ENCODE measurements at regions not wholly inside any gene's neighbourhood (a gene's known extent, or its start where the extent isn't known, plus 50 kb on each side); places are given as distances from the start of the nearest gene placed in this dataset.

DNA sequence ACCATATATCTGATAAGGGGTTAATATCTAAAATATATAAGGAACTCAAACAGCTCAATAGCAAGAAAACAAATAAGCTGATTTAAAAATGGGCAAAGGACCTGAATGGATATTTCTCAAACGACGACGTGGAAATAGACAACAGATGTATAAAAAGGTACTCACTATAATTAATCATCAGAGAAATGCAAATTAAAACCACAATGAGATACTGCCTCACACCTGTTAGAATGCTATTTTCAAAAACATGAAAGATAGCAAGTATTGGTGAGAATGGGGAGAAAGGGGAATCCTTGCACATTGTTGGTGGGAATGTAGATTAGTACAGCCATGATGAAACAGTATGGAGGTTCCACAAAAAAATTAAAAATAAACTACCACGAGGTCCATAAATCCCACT lies 163.2 kb downstream of the DKK1 start:
- no peak overlapping the region for H2BK120ac ChIP-seq (ENCODE audit: low read depth, low read length)
- dilution Hi-C loops (cut with HindIII; ENCODE audit: low sequenced_read_pairs, unreplicated experiment): no loop called here

More for the DNA sequence above, 163.2 kb downstream of the DKK1 start:
- Histone ChIP-seq H2BK15ac (ENCODE audit: low read depth, low read length) (no peak overlapping the region), H3K4ac (ENCODE audit: low read depth, low read length) (no peak overlapping the region), H2AFZ (replicated peaks; ENCODE audit: low read length, poor library complexity) (no peak overlapping the region), H4K91ac (ENCODE audit: insufficient read depth, low read depth, low read length) (no peak overlapping the region), H3K9ac (ENCODE audit: low read depth, low read length) (no peak overlapping the region), H3K27me3 (ENCODE audit: control insufficient read depth, insufficient read depth, low read length) (no peaks in the 10 kb centered on the region), H3K27ac (ENCODE audit: insufficient read depth, low read length) (no peak overlapping the region), H3K9me1 (ENCODE audit: insufficient read depth, low read length) (no peaks in the 10 kb centered on the region), H2AK5ac (ENCODE audit: low read depth, low read length) (no peak overlapping the region), H3K4me1 (ENCODE audit: control insufficient read depth, insufficient read depth, low read length) (no peaks in the 10 kb centered on the region), H2AK9ac (replicated peaks; ENCODE audit: low read depth, low read length, poor library complexity) (no peak overlapping the region), H3K18ac (ENCODE audit: low read depth, low read length) (no peak overlapping the region), H4K5ac (ENCODE audit: low read depth, low read length) (no peak overlapping the region), H3K9me3 (ENCODE audit: control insufficient read depth, insufficient read depth, low read length) (no peaks in the 10 kb centered on the region), H3K56ac (ENCODE audit: extremely low read depth, insufficient read depth, low read length) (no peak overlapping the region), H2BK20ac (ENCODE audit: low read depth, low read length) (no peak overlapping the region), H3K4me2 (ENCODE audit: low read depth, low read length) (no peak overlapping the region), H4K8ac (ENCODE audit: low read depth in 2 of 2, low read length in 2 of 2) (no peak overlapping the region), H2BK5ac (ENCODE audit: low read depth, low read length, poor library complexity, severe bottlenecking) (no peak overlapping the region), H3K14ac (replicated peaks; ENCODE audit: low read depth, low read length) (no peak overlapping the region), H3K4me3 (ENCODE audit: insufficient read depth, low read depth, low read length) (no peak overlapping the region), H3K36me3 (ENCODE audit: control insufficient read depth, insufficient read depth, low read length) (no peaks in the 10 kb centered on the region), H3K23ac (ENCODE audit: low read depth, low read length) (no peak overlapping the region), H4K20me1 (ENCODE audit: insufficient read depth, low read length) (no peaks in the 10 kb centered on the region), H3K79me1 (ENCODE audit: low read depth in 1 of 2, low read length in 2 of 2) (no peaks in the 10 kb centered on the region)
- in situ Hi-C loops (cut with MboI; ENCODE audit: low sequenced_read_pairs) (no loop called here), intact Hi-C loops (cut with micrococcal nuclease) (no loop called here)
- BruUV-seq (replicated peaks): no TSS peak
- DNase-seq (no peak), ATAC-seq (ENCODE audit: low read depth) (no peak)
- TF ChIP-seq, protein P1, sequence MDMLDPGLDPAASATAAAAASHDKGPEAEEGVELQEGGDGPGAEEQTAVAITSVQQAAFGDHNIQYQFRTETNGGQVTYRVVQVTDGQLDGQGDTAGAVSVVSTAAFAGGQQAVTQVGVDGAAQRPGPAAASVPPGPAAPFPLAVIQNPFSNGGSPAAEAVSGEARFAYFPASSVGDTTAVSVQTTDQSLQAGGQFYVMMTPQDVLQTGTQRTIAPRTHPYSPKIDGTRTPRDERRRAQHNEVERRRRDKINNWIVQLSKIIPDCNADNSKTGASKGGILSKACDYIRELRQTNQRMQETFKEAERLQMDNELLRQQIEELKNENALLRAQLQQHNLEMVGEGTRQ (IDR thresholded peaks at IDR 0.05; ENCODE audit: low read depth, low read length): no peak
- TF ChIP-seq FOS (IDR thresholded peaks at IDR 0.05; ENCODE audit: low read depth, low read length) (no peak), CEBPB (IDR thresholded peaks at IDR 0.05; ENCODE audit: low read depth, low read length) (no peak), RAD21 (IDR thresholded peaks at IDR 0.05; ENCODE audit: low read length) (no peak), NFE2L2 (IDR thresholded peaks at IDR 0.05; ENCODE audit: low read depth, low read length) (no peak), RFX5 (IDR thresholded peaks at IDR 0.05; ENCODE audit: low read depth, low read length) (no peak), RCOR1 (IDR thresholded peaks at IDR 0.05; ENCODE audit: insufficient replicate concordance, low read length) (no peak), SMC3 (IDR thresholded peaks at IDR 0.05; ENCODE audit: low read depth, low read length) (no peak), BHLHE40 (IDR thresholded peaks at IDR 0.05; ENCODE audit: low read depth, low read length) (no peak), CHD1 (IDR thresholded peaks at IDR 0.05; ENCODE audit: low read depth, low read length) (no peak), MAFK (IDR thresholded peaks at IDR 0.05; ENCODE audit: low read depth, low read length) (no peak), MAZ (IDR thresholded peaks at IDR 0.05; ENCODE audit: borderline replicate concordance, low read depth, low read length) (no peak), MXI1 (IDR thresholded peaks at IDR 0.05; ENCODE audit: borderline replicate concordance, low read depth, low read length) (no peak), CTCF (conservative IDR thresholded peaks at IDR 0.05; ENCODE audit: low read depth, low read length) (no peak), POLR2A (IDR thresholded peaks at IDR 0.05; ENCODE audit: low read depth, low read length) (no peak)
- TF ChIP-seq, protein P2, sequence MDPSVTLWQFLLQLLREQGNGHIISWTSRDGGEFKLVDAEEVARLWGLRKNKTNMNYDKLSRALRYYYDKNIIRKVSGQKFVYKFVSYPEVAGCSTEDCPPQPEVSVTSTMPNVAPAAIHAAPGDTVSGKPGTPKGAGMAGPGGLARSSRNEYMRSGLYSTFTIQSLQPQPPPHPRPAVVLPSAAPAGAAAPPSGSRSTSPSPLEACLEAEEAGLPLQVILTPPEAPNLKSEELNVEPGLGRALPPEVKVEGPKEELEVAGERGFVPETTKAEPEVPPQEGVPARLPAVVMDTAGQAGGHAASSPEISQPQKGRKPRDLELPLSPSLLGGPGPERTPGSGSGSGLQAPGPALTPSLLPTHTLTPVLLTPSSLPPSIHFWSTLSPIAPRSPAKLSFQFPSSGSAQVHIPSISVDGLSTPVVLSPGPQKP (IDR thresholded peaks at IDR 0.05; ENCODE audit: borderline replicate concordance, low read depth, low read length): no peak
- WGBS, 2 experiments (ENCODE audit: extremely low coverage in 2 of 2, insufficient read length in 1 of 2): no CpG with 5 or more reads among the region's 4 CpGs
- ChIA-PET POLR2A (ENCODE audit: unreplicated experiment) (no interaction called here), CTCF (interaction anchor here (0.6 kb wide), 1 partner anchor 161 kb away, joined by 4 read pairs; no protein-coding TSS in a partner anchor)

Measured in IMR-90 (cell line).